Tibial nerve (tissue), 4 donors: ENCODE measurements at regions not wholly inside any gene's neighbourhood (a gene's known extent, or its start where the extent isn't known, plus 50 kb on each side); places are given as distances from the start of the nearest gene placed in this dataset.

Experiments
- DNase-seq, 2 donors: peaks; one replicate each; pipeline ENCODE4 v3.0.0-alpha.2; 2019; ENCODE audit warnings: low spot score in 2 of 2
- H3K27ac ChIP-seq, 4 donors: fragments of 200-600 bp; sonication (generic) in 3 of 4; one replicate each; pipeline ENCODE4 v1.5.1; 2017 to 2019; ENCODE audit warnings: mild to moderate bottlenecking in 1 of 4
- H3K27me3 ChIP-seq, 2 donors: fragments of 200-600 bp; sonication (generic) in 1 of 2; one replicate each; pipeline versions ENCODE4 v1.5.1 to v1.6.0; 2017 to 2019
- H3K36me3 ChIP-seq, 3 donors: fragments of 200-600 bp; sonication (generic); one replicate each; pipeline ENCODE4 v1.5.1; 2018 to 2019
- H3K4me1 ChIP-seq, 4 donors: fragments of 200-600 bp; sonication (generic) in 3 of 4; one replicate each; pipeline ENCODE4 v1.5.1; 2017 to 2019
- H3K4me3 ChIP-seq, 4 donors: fragments of 200-600 bp; sonication (generic) in 3 of 4; one replicate each; pipeline ENCODE4 v1.5.1; 2017 to 2019; ENCODE audit warnings: mild to moderate bottlenecking in 1 of 4, moderate library complexity in 1 of 4
- H3K9me3 ChIP-seq, 4 donors: fragments of 200-600 bp; sonication (generic) in 3 of 4; one replicate each; pipeline ENCODE4 v1.5.1; 2017 to 2019
- CTCF ChIP-seq, 5 experiments: fragments of 200-600 bp in 3 of 5; fragments of 450-650 bp in 2 of 5; sonication (generic) in 3 of 5; IDR thresholded peaks; one replicate each; pipeline ENCODE4 v1.5.1; 2016 to 2019; ENCODE audit warnings: antibody characterized with exemption in 5 of 5, mild to moderate bottlenecking in 3 of 5, moderate library complexity in 2 of 5
- EP300 ChIP-seq, 2 donors: sonication (generic); formaldehyde crosslinking; IDR thresholded peaks; one replicate each; pipeline ENCODE4 v1.6.1; 2017; ENCODE audit warnings: antibody characterized with exemption in 2 of 2, mild to moderate bottlenecking in 1 of 2
- POLR2A ChIP-seq, 2 donors: fragments of 450-650 bp; IDR thresholded peaks; one replicate each; pipeline ENCODE4 v1.6.1; 2017; ENCODE audit warnings: antibody characterized with exemption in 2 of 2, mild to moderate bottlenecking in 2 of 2, moderate library complexity in 2 of 2
- WGBS, 2 donors: methylation state at CpG; one replicate each; pipeline ENCODE4 v1.1.5; 2018; 5-methylcytosine and 5-hydroxymethylcytosine counted together

DNA sequence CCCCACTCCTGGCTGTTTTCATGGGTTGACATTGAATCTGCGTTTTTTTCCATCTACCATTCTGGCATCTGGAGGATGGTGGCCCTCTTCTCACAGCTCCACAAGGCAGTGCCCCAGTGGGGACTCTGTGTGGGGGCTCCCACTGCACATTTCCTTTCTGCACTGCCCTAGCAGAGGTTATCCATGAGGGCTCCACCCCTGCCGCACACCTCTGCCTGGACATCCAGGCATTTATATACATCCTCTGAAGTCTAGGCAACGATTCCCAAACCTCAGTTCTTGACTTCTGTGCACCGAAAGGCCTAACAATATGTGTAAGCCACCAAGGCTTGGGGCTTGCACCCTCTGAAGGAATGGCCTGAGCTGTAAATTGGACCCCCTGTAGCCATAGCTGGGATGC is 147.9 kb upstream of the FMN2 start:
- H3K9me3 ChIP-seq = peaks cover 0 to 9% (median 0%) of the 10 kb centered on the region in 4 donors
- H3K27ac ChIP-seq = no peak overlapping the region
- 90 to 91% methylated on average over 4 of the region's 4 CpGs for WGBS, 2 donors
- no peaks in the 10 kb centered on the region for H3K27me3 ChIP-seq
- TF ChIP-seq POLR2A (IDR thresholded peaks at IDR 0.05) = no peak
- TF ChIP-seq EP300 (IDR thresholded peaks at IDR 0.05) = no peak
- TF ChIP-seq CTCF (IDR thresholded peaks at IDR 0.05) = no peak
- H3K4me1 ChIP-seq = no peaks in the 10 kb centered on the region
- no peak overlapping the region for H3K4me3 ChIP-seq
- H3K36me3 ChIP-seq = no peaks in the 10 kb centered on the region
- no peak for DNase-seq

DNA sequence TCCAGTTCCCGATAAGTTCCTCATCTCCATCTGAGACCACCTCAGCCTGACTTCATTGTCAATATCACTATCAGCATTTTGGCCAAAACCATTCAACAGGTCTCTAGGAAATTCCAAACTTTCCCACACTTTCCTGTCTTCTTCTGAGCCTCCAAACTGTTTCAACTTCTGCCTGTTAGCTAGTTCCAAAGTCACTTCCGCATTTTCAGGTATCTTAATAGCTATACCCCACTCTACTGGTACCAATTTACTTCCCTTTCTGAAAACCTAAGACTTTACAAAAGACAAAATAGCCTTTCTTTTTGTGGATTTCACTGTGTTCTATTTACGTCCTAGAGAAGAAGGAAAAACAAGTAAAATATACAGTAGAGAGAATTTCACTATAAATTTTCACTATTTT is 147.0 kb upstream of the FMN2 start:
- Histone ChIP-seq H3K9me3 (peaks cover 0 to 9% (median 0%) of the 10 kb centered on the region in 4 donors), H3K27ac (no peak overlapping the region), H3K27me3 (no peaks in the 10 kb centered on the region), H3K4me1 (no peaks in the 10 kb centered on the region), H3K36me3 (no peaks in the 10 kb centered on the region), H3K4me3 (no peak overlapping the region)
- TF ChIP-seq CTCF (IDR thresholded peaks at IDR 0.05) (no peak), EP300 (IDR thresholded peaks at IDR 0.05) (no peak), POLR2A (IDR thresholded peaks at IDR 0.05) (no peak)
- DNase-seq = no peak
- 76 to 85% methylated on average over 3 of the region's 3 CpGs for WGBS, 2 donors

- H3K27ac ChIP-seq = no peak overlapping the region
- H3K27me3 ChIP-seq = no peaks in the 10 kb centered on the region
- no peaks in the 10 kb centered on the region for H3K36me3 ChIP-seq
- peaks cover 0 to 9% (median 0%) of the 10 kb centered on the region in 4 donors for H3K9me3 ChIP-seq
- DNase-seq = no peak
- TF ChIP-seq POLR2A (IDR thresholded peaks at IDR 0.05) = no peak
- no peak for TF ChIP-seq CTCF (IDR thresholded peaks at IDR 0.05)
- no peak for TF ChIP-seq EP300 (IDR thresholded peaks at IDR 0.05)
- no peaks in the 10 kb centered on the region for H3K4me1 ChIP-seq
- WGBS, 2 donors = 81 to 88% methylated on average over 2 of the region's 2 CpGs
- no peak overlapping the region for H3K4me3 ChIP-seq
Measured at GRCh38 chr1:239947801-239948200, 143.9 kb upstream of the FMN2 start.

DNA sequence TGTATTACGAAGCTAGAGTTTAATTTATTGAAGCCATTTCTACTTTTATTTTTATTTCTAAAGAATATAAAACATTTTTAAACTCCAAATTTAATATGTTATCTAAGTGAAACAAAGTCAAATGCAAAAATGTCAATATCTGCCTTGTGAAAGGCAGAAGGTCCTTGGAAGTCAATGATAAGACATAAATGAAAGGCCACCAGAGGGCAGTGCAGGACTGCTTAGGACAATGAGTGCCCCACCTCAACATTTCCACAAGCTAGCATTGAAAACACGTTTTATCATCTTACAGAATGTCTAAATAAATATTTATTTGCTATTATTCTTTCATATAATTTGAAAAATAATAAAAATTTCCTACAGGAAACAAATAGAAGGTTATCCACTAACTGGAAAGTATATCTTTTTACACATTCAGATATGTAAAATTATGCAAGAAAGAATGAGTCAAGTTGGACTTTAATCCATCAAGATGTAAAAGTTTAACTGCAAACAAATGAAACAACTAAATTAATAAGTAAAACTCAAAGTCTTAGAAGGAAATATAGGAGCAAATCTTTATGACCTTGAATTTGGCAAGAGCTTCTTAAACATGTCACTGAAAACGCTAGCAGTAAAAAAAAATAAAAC is 140.1 kb upstream of the FMN2 start:
- H3K4me1 ChIP-seq = no peaks in the 10 kb centered on the region
- peak; percentile 53 to 92 for DNase-seq
- 49 to 62% methylated on average over 3 of the region's 3 CpGs for WGBS, 2 donors
- H3K27ac ChIP-seq = no peak overlapping the region
- no peaks in the 10 kb centered on the region for H3K36me3 ChIP-seq
- TF ChIP-seq CTCF (IDR thresholded peaks at IDR 0.05) (peak; percentile 54 to 69 (median 57)), POLR2A (IDR thresholded peaks at IDR 0.05) (no peak)
- H3K4me3 ChIP-seq = no peak overlapping the region
- H3K9me3 ChIP-seq = no peaks in the 10 kb centered on the region
- H3K27me3 ChIP-seq = no peaks in the 10 kb centered on the region

- H3K9me3 ChIP-seq = no peaks in the 10 kb centered on the region
- 77 to 83% methylated on average over 10 of the region's 10 CpGs for WGBS, 2 donors
- no peaks in the 10 kb centered on the region for H3K36me3 ChIP-seq
- DNase-seq = no peak
- H3K4me1 ChIP-seq = no peaks in the 10 kb centered on the region
- TF ChIP-seq POLR2A (IDR thresholded peaks at IDR 0.05) = no peak
- peak in 2 of 5 experiments; percentile 10 to 14 for TF ChIP-seq CTCF (IDR thresholded peaks at IDR 0.05)
- H3K27ac ChIP-seq = no peak overlapping the region
- no peak overlapping the region for H3K4me3 ChIP-seq
- no peaks in the 10 kb centered on the region for H3K27me3 ChIP-seq
Measured at GRCh38 chr1:239952348-239953308, 139.1 kb upstream of the FMN2 start.
